Tibial nerve (tissue), 4 donors: ENCODE measurements at regions not wholly inside any gene's neighbourhood (a gene's known extent, or its start where the extent isn't known, plus 50 kb on each side); places are given as distances from the start of the nearest gene placed in this dataset.

Experiments
- DNase-seq, 2 donors: peaks; one replicate each; pipeline ENCODE4 v3.0.0-alpha.2; 2019; ENCODE audit warnings: low spot score in 2 of 2
- H3K27ac ChIP-seq, 4 donors: fragments of 200-600 bp; sonication (generic) in 3 of 4; one replicate each; pipeline ENCODE4 v1.5.1; 2017 to 2019; ENCODE audit warnings: mild to moderate bottlenecking in 1 of 4
- H3K27me3 ChIP-seq, 2 donors: fragments of 200-600 bp; sonication (generic) in 1 of 2; one replicate each; pipeline versions ENCODE4 v1.5.1 to v1.6.0; 2017 to 2019
- H3K36me3 ChIP-seq, 3 donors: fragments of 200-600 bp; sonication (generic); one replicate each; pipeline ENCODE4 v1.5.1; 2018 to 2019
- H3K4me1 ChIP-seq, 4 donors: fragments of 200-600 bp; sonication (generic) in 3 of 4; one replicate each; pipeline ENCODE4 v1.5.1; 2017 to 2019
- H3K4me3 ChIP-seq, 4 donors: fragments of 200-600 bp; sonication (generic) in 3 of 4; one replicate each; pipeline ENCODE4 v1.5.1; 2017 to 2019; ENCODE audit warnings: mild to moderate bottlenecking in 1 of 4, moderate library complexity in 1 of 4
- H3K9me3 ChIP-seq, 4 donors: fragments of 200-600 bp; sonication (generic) in 3 of 4; one replicate each; pipeline ENCODE4 v1.5.1; 2017 to 2019
- EP300 ChIP-seq, 2 donors: sonication (generic); formaldehyde crosslinking; IDR thresholded peaks; one replicate each; pipeline ENCODE4 v1.6.1; 2017; ENCODE audit warnings: antibody characterized with exemption in 2 of 2, mild to moderate bottlenecking in 1 of 2
- POLR2A ChIP-seq, 2 donors: fragments of 450-650 bp; IDR thresholded peaks; one replicate each; pipeline ENCODE4 v1.6.1; 2017; ENCODE audit warnings: antibody characterized with exemption in 2 of 2, mild to moderate bottlenecking in 2 of 2, moderate library complexity in 2 of 2
- WGBS, 2 donors: methylation state at CpG; one replicate each; pipeline ENCODE4 v1.1.5; 2018; 5-methylcytosine and 5-hydroxymethylcytosine counted together
- TF ChIP-seq, protein P1 (sequence below), 5 experiments: fragments of 200-600 bp in 3 of 5; fragments of 450-650 bp in 2 of 5; sonication (generic) in 3 of 5; IDR thresholded peaks; one replicate each; pipeline ENCODE4 v1.5.1; 2016 to 2019; ENCODE audit warnings: antibody characterized with exemption in 5 of 5, mild to moderate bottlenecking in 3 of 5, moderate library complexity in 2 of 5

DNA sequence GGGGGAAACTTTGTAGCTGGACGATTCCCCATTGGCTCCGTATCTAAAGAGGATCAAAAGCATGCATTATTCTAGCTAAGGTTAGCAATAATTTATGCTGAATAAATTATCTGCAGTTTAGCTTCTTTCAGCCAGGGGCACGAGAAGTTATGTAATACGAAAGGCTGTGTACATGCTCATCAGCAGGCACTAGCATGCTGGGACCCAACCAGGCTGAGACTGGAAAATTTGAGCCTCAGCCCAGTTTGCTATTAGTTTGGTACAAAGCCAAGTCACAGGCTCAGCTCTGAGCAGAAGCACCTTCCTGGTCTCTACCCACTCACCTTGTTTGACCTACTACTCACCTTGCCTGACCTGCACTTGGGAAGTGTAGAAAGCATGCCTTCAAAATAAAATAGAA lies 328.1 kb upstream of the ARID1B start:
- DNase-seq, result no peak
- Histone ChIP-seq H3K9me3 (no peaks in the 10 kb centered on the region), H3K27ac (no peak overlapping the region), H3K4me3 (no peak overlapping the region), H3K4me1 (no peaks in the 10 kb centered on the region), H3K27me3 (no peaks in the 10 kb centered on the region), H3K36me3 (no peaks in the 10 kb centered on the region)
- TF ChIP-seq POLR2A (IDR thresholded peaks at IDR 0.05), result no peak
- TF ChIP-seq EP300 (IDR thresholded peaks at IDR 0.05), result no peak
- TF ChIP-seq, protein P1, sequence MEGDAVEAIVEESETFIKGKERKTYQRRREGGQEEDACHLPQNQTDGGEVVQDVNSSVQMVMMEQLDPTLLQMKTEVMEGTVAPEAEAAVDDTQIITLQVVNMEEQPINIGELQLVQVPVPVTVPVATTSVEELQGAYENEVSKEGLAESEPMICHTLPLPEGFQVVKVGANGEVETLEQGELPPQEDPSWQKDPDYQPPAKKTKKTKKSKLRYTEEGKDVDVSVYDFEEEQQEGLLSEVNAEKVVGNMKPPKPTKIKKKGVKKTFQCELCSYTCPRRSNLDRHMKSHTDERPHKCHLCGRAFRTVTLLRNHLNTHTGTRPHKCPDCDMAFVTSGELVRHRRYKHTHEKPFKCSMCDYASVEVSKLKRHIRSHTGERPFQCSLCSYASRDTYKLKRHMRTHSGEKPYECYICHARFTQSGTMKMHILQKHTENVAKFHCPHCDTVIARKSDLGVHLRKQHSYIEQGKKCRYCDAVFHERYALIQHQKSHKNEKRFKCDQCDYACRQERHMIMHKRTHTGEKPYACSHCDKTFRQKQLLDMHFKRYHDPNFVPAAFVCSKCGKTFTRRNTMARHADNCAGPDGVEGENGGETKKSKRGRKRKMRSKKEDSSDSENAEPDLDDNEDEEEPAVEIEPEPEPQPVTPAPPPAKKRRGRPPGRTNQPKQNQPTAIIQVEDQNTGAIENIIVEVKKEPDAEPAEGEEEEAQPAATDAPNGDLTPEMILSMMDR (IDR thresholded peaks at IDR 0.05), result no peak
- WGBS, 2 donors, result 62 to 71% methylated on average over 4 of the region's 4 CpGs

DNA sequence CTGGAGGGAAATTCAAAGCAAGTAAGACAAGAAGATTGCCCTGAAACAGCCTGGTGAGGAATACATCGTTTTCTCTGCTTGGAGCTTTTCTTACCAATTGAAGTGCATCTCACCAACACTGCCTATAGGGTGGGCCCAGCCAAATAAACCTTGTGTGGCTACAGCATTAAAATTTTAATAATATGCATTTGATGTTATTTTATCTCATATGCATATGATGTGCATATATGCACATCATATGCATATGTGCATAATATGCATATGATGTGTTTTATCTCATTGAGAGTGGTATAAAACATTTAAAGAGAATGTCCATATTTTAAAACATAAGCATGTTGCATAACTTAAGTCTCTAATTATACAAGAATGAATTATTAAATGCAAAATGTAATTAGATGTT lies 328.6 kb upstream of the ARID1B start:
- DNase-seq, result no peak
- WGBS, 2 donors, result 70 to 84% methylated on average over 1 of the region's 1 CpG

GRCh38 chr6:156440688-156441087 lies 336.5 kb upstream of the ARID1B start:
- H3K4me1 ChIP-seq, result no peaks in the 10 kb centered on the region
- WGBS, 2 donors, result 88 to 93% methylated on average over 2 of the region's 2 CpGs
- TF ChIP-seq EP300 (IDR thresholded peaks at IDR 0.05) (no peak), POLR2A (IDR thresholded peaks at IDR 0.05) (no peak)
- TF ChIP-seq, protein P1 (IDR thresholded peaks at IDR 0.05), result no peak

More for the DNA sequence above, 328.6 kb upstream of the ARID1B start:
- H3K9me3 ChIP-seq, result no peaks in the 10 kb centered on the region
- no peak overlapping the region for H3K27ac ChIP-seq
- H3K36me3 ChIP-seq, result no peaks in the 10 kb centered on the region
- TF ChIP-seq, protein P1 (IDR thresholded peaks at IDR 0.05), result no peak
- TF ChIP-seq POLR2A (IDR thresholded peaks at IDR 0.05) (no peak), EP300 (IDR thresholded peaks at IDR 0.05) (no peak)
- no peaks in the 10 kb centered on the region for H3K4me1 ChIP-seq
- H3K4me3 ChIP-seq, result no peak overlapping the region
- no peaks in the 10 kb centered on the region for H3K27me3 ChIP-seq

DNA sequence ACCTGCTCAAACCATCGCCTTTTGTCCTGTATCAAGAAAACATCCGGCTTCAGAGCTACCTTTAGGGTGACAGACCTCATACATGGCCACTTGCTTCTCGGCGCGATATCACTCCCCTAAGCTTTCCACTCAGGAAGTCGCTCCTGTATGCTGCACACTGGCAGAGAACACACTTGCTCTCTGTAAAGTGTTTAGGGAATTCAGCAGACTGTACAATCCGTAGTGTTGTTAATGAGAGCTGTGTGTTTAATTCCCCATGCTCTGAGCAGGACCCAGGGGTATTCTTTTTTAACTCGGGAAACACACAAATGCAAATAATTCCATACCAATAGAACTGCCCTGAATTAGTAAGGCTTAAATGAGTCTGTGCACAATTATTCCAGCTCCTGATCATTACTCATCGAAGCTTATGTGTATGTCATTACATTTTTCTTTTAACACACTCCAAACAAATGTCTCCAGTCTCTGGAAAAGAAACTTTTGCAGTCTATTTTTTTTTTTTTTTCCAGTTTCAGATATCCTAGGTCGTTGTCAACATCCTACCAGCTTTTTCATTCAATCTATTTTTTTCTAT lies 338.7 kb upstream of the ARID1B start:
- WGBS, 2 donors, result 53 to 66% methylated on average over 10 of the region's 10 CpGs
- Histone ChIP-seq H3K9me3 (no peaks in the 10 kb centered on the region), H3K4me3 (no peak overlapping the region), H3K4me1 (no peaks in the 10 kb centered on the region), H3K36me3 (no peaks in the 10 kb centered on the region), H3K27me3 (no peaks in the 10 kb centered on the region), H3K27ac (no peak overlapping the region)
- TF ChIP-seq EP300 (IDR thresholded peaks at IDR 0.05), result no peak
- TF ChIP-seq POLR2A (IDR thresholded peaks at IDR 0.05), result no peak
- TF ChIP-seq, protein P1 (IDR thresholded peaks at IDR 0.05), result no peak
- no peak for DNase-seq

More at GRCh38 chr6:156440688-156441087, 336.5 kb upstream of the ARID1B start:
- DNase-seq, result no peak
- Histone ChIP-seq H3K36me3 (no peaks in the 10 kb centered on the region), H3K27me3 (no peaks in the 10 kb centered on the region), H3K4me3 (no peak overlapping the region), H3K9me3 (no peaks in the 10 kb centered on the region), H3K27ac (no peak overlapping the region)

DNA sequence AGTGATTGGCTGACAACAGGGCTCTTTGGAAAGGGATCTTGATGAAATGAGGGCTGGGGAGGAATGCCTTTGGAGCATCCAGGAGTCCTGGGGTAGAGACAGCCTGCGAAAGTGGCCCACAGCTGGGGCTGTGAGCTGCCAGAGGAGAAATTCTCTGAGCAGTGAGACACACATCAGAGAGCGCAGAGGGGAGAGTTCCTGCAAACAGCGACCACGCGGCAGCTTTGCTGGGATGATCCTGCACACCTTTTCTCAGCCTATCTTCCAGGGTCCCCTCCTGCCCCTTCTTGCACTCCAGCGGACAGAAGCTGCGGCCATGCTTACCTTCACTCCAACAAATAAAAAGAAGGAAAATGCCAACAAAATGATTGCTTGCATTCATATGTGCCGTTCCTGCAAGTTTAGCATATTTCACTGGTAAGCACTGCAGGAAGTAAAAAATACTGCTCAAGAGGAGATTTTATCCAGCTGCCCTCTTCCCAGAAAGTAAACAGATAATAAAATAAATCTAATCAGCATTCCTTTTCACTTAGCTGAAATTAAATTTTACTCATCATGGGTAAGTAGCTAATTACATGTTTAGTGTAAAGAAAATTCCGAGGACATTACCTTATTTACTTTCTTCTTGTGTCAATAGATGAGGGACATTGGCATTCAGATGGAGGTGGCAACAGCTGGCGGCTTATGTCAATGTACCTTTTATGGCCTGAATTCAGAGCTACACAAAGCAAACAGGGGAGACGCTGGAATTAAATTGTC lies 339.9 kb upstream of the ARID1B start:
- Histone ChIP-seq H3K9me3 (no peaks in the 10 kb centered on the region), H3K4me1 (no peaks in the 10 kb centered on the region), H3K4me3 (no peak overlapping the region), H3K27ac (no peak overlapping the region), H3K36me3 (no peaks in the 10 kb centered on the region), H3K27me3 (no peaks in the 10 kb centered on the region)
- TF ChIP-seq POLR2A (IDR thresholded peaks at IDR 0.05), result no peak
- TF ChIP-seq, protein P1 (IDR thresholded peaks at IDR 0.05), result no peak
- TF ChIP-seq EP300 (IDR thresholded peaks at IDR 0.05), result no peak
- 69 to 78% methylated on average over 11 of the region's 11 CpGs for WGBS, 2 donors
- DNase-seq, result no peak
